ENCODE measurements at regions not wholly inside any gene's neighbourhood (a gene's known extent, or its start where the extent isn't known, plus 50 kb on each side); places are given as distances from the start of the nearest gene placed in this dataset.

DNA sequence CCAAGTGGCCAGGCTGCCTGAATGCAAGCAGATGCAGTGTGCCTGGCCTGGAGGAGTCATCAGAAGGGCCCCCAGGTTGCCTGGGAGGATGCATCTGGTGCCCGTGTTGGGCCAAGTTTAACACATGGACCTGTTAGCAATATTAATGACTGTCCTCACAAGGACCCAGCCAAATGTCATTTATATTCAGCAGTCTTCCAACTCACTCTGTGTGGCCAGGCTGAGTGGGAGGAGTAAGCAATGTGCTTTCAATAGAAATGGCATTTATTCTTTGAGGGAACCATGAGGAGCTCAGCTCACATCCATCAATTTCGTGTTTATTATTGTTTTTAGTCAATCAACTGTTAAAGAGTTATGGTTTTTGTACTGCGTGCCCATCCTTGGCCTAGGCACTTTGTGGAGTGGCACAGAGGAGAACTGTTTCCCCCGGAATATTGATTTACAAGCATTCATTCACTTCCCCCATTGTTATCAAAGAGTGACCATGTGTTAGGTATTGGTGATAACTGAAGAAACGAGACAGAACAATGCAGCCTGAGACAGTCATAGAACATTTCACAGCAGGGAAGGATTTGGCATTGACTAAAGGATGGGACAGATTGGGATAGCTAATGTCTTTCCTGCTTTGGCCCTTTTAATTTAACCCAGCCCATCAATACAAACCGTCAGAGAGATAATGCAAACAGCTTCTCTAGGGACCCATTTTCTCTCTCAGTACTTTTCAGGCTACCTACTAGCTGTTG is 725.2 kb downstream of the TSN start:
- ChIA-PET POLR2A (no interaction called here), CTCF (interaction anchor here (1.3 to 2.0 kb wide), 2 partner anchors 10 to 17 kb away, joined by 3 to 7 read pairs; no protein-coding TSS in a partner anchor)
- TF ChIP-seq, protein P1, sequence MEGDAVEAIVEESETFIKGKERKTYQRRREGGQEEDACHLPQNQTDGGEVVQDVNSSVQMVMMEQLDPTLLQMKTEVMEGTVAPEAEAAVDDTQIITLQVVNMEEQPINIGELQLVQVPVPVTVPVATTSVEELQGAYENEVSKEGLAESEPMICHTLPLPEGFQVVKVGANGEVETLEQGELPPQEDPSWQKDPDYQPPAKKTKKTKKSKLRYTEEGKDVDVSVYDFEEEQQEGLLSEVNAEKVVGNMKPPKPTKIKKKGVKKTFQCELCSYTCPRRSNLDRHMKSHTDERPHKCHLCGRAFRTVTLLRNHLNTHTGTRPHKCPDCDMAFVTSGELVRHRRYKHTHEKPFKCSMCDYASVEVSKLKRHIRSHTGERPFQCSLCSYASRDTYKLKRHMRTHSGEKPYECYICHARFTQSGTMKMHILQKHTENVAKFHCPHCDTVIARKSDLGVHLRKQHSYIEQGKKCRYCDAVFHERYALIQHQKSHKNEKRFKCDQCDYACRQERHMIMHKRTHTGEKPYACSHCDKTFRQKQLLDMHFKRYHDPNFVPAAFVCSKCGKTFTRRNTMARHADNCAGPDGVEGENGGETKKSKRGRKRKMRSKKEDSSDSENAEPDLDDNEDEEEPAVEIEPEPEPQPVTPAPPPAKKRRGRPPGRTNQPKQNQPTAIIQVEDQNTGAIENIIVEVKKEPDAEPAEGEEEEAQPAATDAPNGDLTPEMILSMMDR (IDR thresholded peaks at IDR 0.05; ENCODE audit: control extremely low read depth, extremely low read depth, low read depth, missing control alignments) = no peak
- no peak for DNase-seq (ENCODE audit: extremely low spot score)

DNA sequence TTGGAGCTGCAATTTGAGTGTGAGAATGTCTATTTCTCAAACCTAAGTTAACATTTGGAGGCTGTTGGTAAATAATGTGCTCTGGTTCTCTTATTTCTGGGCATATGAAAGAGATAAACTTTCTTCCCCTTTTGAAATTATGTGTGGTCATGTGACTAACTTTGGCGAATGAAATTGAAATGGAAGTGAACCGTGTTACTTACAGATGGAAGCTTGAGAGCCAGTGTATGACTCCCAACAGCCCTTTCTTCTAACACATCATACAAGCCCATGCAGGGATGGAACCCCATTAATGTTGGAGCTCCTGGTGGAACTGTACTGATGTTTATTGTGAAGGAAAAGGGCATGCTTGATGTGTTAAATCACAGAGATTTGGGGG is 725.8 kb downstream of the TSN start:
- ChIA-PET CTCF (interaction anchor here (1.3 to 2.0 kb wide), 2 partner anchors 10 to 16 kb away, joined by 3 to 7 read pairs; no protein-coding TSS in a partner anchor), POLR2A (no interaction called here)
- DNase-seq (ENCODE audit: extremely low spot score) = no peak
- TF ChIP-seq, protein P1 (IDR thresholded peaks at IDR 0.05; ENCODE audit: control extremely low read depth, extremely low read depth, low read depth, missing control alignments) = no peak

DNA sequence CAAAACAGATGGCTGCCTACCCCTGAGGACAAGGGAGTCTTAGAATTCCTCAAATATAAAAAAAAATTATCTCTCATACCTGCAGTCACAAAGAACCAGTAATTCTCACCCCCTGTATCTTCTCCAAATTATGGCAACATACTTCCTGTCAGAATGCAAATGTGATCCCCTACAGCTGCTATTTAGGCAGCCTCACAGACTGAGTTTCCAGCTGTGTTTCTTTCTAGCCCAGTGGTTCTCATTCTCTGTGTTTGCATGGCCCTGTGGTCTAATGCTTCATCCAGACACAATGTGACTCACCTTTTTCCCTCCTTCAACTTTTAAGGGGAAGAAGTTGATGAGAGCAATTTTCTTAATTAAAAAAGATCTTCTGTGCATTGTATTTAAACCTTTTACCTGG is 726.3 kb downstream of the TSN start:
- ChIA-PET CTCF (interaction anchor here (2.0 to 3.2 kb wide), 2 partner anchors 8 to 9 kb away, joined by 7 to 12 read pairs; no protein-coding TSS in a partner anchor), POLR2A (no interaction called here)
- TF ChIP-seq, protein P1 (IDR thresholded peaks at IDR 0.05; ENCODE audit: control extremely low read depth, extremely low read depth, low read depth, missing control alignments) = no peak
- DNase-seq (ENCODE audit: extremely low spot score) = no peak

DNA sequence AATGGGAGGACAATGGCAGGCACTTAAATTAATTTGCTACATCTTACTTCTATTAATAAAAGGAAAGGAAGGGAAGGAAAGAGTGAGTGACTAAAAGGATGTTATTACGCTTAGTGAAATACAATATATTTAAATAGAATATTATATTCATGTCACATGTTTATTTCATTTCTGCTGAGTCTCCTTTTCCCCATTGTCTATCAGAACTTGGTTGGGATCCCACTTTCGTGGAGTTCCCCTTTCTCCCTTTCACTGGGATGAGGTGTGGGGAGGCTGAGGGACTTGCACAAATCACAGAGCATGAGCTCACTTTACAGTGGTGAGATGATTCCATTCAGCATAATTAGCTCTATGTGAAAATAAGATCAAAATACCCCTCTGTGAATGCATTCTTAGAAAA is 730.6 kb downstream of the TSN start:
- TF ChIP-seq, protein P1 (IDR thresholded peaks at IDR 0.05; ENCODE audit: control extremely low read depth, extremely low read depth, low read depth, missing control alignments) = no peak
- no peak for DNase-seq (ENCODE audit: extremely low spot score)
- POLR2A ChIA-PET = no interaction called here
- CTCF ChIA-PET = interaction anchor here (1.2 kb wide), 1 partner anchor 17 kb away, joined by 4 read pairs; no protein-coding TSS in a partner anchor

DNA sequence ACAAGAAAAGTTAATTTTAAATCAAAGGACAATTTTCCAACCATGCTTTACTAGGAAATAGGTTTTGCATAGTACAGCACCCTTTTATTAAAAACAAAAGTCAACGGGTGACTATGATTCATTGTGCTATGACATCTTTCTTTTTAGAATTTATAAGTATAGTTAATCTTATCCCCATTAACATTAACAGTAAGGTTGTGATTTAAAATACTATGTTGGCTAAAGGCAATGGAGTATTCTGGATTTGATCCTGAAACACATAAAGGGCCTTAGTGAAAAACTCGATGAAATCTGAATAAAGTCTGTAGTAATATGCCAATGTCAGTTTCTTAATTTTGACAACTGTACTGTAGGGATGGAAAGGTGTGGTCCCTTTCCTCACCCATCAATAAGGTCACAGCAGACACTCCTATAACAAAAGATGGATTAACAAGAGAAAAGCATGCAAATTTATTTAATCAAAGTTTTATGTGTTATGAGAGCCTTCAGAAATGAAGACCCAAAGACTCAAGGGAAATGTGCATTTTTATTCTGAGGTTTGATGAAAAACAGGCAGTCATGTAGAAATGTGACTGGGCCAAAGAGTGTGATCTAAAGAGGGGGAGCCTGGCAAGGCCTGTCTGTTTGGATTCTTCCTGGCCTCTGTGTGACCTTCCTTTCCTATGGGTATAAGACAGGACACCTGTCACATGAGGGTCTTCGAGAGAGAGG is 731.4 kb downstream of the TSN start:
- POLR2A ChIA-PET = no interaction called here

DNA sequence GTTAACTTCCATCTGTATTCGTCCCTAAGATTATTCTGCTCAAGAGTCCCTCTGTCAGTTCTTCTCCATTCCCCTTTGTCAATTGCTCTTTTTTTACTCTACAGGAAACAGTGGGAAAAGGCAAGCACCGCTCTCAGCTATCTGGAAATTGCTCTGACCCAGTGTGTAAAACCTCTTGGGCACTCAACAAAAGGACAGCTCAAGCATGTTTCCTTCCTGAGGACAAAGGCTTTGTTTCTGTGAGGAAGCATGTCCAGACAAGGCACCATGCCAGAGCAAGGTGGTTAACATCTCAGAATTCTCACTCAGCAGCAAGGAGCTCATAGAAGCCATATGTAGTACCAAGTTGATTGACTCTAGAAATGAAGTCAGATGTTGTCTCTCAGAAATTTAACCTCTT is 735.6 kb downstream of the TSN start:
- ChIA-PET POLR2A (no interaction called here), CTCF (interaction anchor here (1.0 to 1.3 kb wide), 2 partner anchors 9 to 12 kb away, joined by 3 to 7 read pairs; no protein-coding TSS in a partner anchor)
- no peak for DNase-seq (ENCODE audit: extremely low spot score)
- TF ChIP-seq, protein P1 (IDR thresholded peaks at IDR 0.05; ENCODE audit: control extremely low read depth, extremely low read depth, low read depth, missing control alignments) = no peak

More for the DNA sequence above, 731.4 kb downstream of the TSN start:
- CTCF ChIA-PET = interaction anchor here (1.2 kb wide), 1 partner anchor 16 kb away, joined by 4 read pairs; no protein-coding TSS in a partner anchor
- DNase-seq (ENCODE audit: extremely low spot score) = no peak
- TF ChIP-seq, protein P1 (IDR thresholded peaks at IDR 0.05; ENCODE audit: control extremely low read depth, extremely low read depth, low read depth, missing control alignments) = no peak

Data from GM10248 (cell line).